Dendritic cell treated with granulocyte-macrophage colony-stimulating factor and Interleukin-4, amounts not matched to agents 40 ng/mL and 50 ng/mL, for 4 days (primary cell): ENCODE measurements at regions not wholly inside any gene's neighbourhood (a gene's known extent, or its start where the extent isn't known, plus 50 kb on each side); places are given as distances from the start of the nearest gene placed in this dataset.
"Not testable (repeated sequence)": the region's sequence is repeated elsewhere in the genome, so short reads cannot be mapped to it uniquely, and the experiment has no call there.

Source experiments
- H3K27ac Mint-ChIP-seq: one replicate; pipeline ENCODE4 v1.8.0; 2022; ENCODE audit warnings: mild to moderate bottlenecking, mixed read lengths
- H3K27me3 Mint-ChIP-seq: one replicate; pipeline ENCODE4 v1.8.0; 2022; ENCODE audit warnings: mild to moderate bottlenecking, mixed read lengths
- H3K36me3 Mint-ChIP-seq: one replicate; pipeline ENCODE4 v1.8.0; 2022; ENCODE audit warnings: low read depth, mixed read lengths
- H3K4me1 Mint-ChIP-seq: one replicate; pipeline ENCODE4 v1.8.0; 2022; ENCODE audit warnings: low read depth, mixed read lengths
- H3K4me3 Mint-ChIP-seq: one replicate; pipeline ENCODE4 v1.8.0; 2022; ENCODE audit warnings: mild to moderate bottlenecking, moderate library complexity, mixed read lengths
- H3K9me3 Mint-ChIP-seq: one replicate; pipeline ENCODE4 v1.8.0; 2022; ENCODE audit warnings: mixed read lengths
- intact Hi-C: fragments of 100-400 bp; cut with micrococcal nuclease; formaldehyde crosslinking; loops from one replicate; pipeline ENCODE4 v1.15.0; 2022

GRCh38 chr15:20357481-20358065 is 184.0 kb downstream of the GOLGA6L6 start:
- H3K4me3 Mint-ChIP-seq, result no peak overlapping the region
- no peaks in the 10 kb centered on the region for H3K9me3 Mint-ChIP-seq
- H3K27ac Mint-ChIP-seq, result no peak overlapping the region
- H3K4me1 Mint-ChIP-seq, result peaks cover 5% of the 10 kb centered on the region
- intact Hi-C loops, result no loop called here
- no peaks in the 10 kb centered on the region for H3K36me3 Mint-ChIP-seq
- H3K27me3 Mint-ChIP-seq, result no peaks in the 10 kb centered on the region

GRCh38 chr15:20356911-20357480 is 184.6 kb downstream of the GOLGA6L6 start:
- no peak overlapping the region for H3K4me3 Mint-ChIP-seq
- intact Hi-C loops, result no loop called here
- peaks cover 5% of the 10 kb centered on the region for H3K4me1 Mint-ChIP-seq
- H3K36me3 Mint-ChIP-seq, result no peaks in the 10 kb centered on the region
- H3K27me3 Mint-ChIP-seq, result no peaks in the 10 kb centered on the region
- H3K27ac Mint-ChIP-seq, result no peak overlapping the region
- no peaks in the 10 kb centered on the region for H3K9me3 Mint-ChIP-seq

GRCh38 chr15:20356444-20356910 is 185.1 kb downstream of the GOLGA6L6 start:
- Mint-ChIP-seq H3K4me3 (no peak overlapping the region), H3K36me3 (no peaks in the 10 kb centered on the region), H3K4me1 (peaks cover 5% of the 10 kb centered on the region), H3K9me3 (no peaks in the 10 kb centered on the region), H3K27me3 (no peaks in the 10 kb centered on the region), H3K27ac (no peak overlapping the region)
- intact Hi-C loops, result no loop called here

GRCh38 chr15:20355256-20355868 is 186.2 kb downstream of the GOLGA6L6 start:
- Mint-ChIP-seq H3K4me1 (peaks cover 5% of the 10 kb centered on the region), H3K27ac (no peak overlapping the region), H3K4me3 (no peak overlapping the region), H3K36me3 (no peaks in the 10 kb centered on the region), H3K9me3 (no peaks in the 10 kb centered on the region), H3K27me3 (no peaks in the 10 kb centered on the region)
- intact Hi-C loops, result no loop called here

GRCh38 chr15:20354884-20355223 is 186.7 kb downstream of the GOLGA6L6 start:
- intact Hi-C loops, H3K4me3 Mint-ChIP-seq, H3K4me1 Mint-ChIP-seq, H3K9me3 Mint-ChIP-seq, H3K27me3 Mint-ChIP-seq, H3K27ac Mint-ChIP-seq, H3K36me3 Mint-ChIP-seq: not testable (repeated sequence)

- H3K27me3 Mint-ChIP-seq, result no peaks in the 10 kb centered on the region
- no peaks in the 10 kb centered on the region for H3K36me3 Mint-ChIP-seq
- no peaks in the 10 kb centered on the region for H3K9me3 Mint-ChIP-seq
- intact Hi-C loops, result no loop called here
- no peak overlapping the region for H3K27ac Mint-ChIP-seq
- no peak overlapping the region for H3K4me3 Mint-ChIP-seq
- H3K4me1 Mint-ChIP-seq, result peaks cover 5% of the 10 kb centered on the region
Measured at GRCh38 chr15:20353966-20354883, 187.4 kb downstream of the GOLGA6L6 start.

- intact Hi-C loops, result no loop called here
- no peak overlapping the region for H3K27ac Mint-ChIP-seq
- no peaks in the 10 kb centered on the region for H3K36me3 Mint-ChIP-seq
- H3K27me3 Mint-ChIP-seq, result no peaks in the 10 kb centered on the region
- no peak overlapping the region for H3K4me3 Mint-ChIP-seq
- H3K4me1 Mint-ChIP-seq, result peaks cover 5% of the 10 kb centered on the region
- H3K9me3 Mint-ChIP-seq, result no peaks in the 10 kb centered on the region
Measured at GRCh38 chr15:20352241-20353200, 189.1 kb downstream of the GOLGA6L6 start.

GRCh38 chr15:20351448-20351971 is 190.1 kb downstream of the GOLGA6L6 start:
- H3K36me3 Mint-ChIP-seq, result no peaks in the 10 kb centered on the region
- peaks cover 3% of the 10 kb centered on the region for H3K4me1 Mint-ChIP-seq
- no peaks in the 10 kb centered on the region for H3K27me3 Mint-ChIP-seq
- H3K27ac Mint-ChIP-seq, result no peak overlapping the region
- no peak overlapping the region for H3K4me3 Mint-ChIP-seq
- intact Hi-C loops, result no loop called here
- no peaks in the 10 kb centered on the region for H3K9me3 Mint-ChIP-seq

- Mint-ChIP-seq H3K27ac (no peak overlapping the region), H3K9me3 (no peaks in the 10 kb centered on the region), H3K4me1 (no peaks in the 10 kb centered on the region), H3K36me3 (no peaks in the 10 kb centered on the region), H3K4me3 (no peak overlapping the region), H3K27me3 (no peaks in the 10 kb centered on the region)
- intact Hi-C loops, result no loop called here
Measured at GRCh38 chr15:20349774-20350498, 191.7 kb downstream of the GOLGA6L6 start.

- intact Hi-C loops, result no loop called here
- Mint-ChIP-seq H3K9me3 (no peaks in the 10 kb centered on the region), H3K4me1 (no peaks in the 10 kb centered on the region), H3K27ac (no peak overlapping the region), H3K27me3 (no peaks in the 10 kb centered on the region), H3K36me3 (no peaks in the 10 kb centered on the region), H3K4me3 (no peak overlapping the region)
Measured at GRCh38 chr15:20348900-20349773, 192.5 kb downstream of the GOLGA6L6 start.

- H3K4me1 Mint-ChIP-seq, result no peaks in the 10 kb centered on the region
Measured at GRCh38 chr15:20348291-20348899, 193.2 kb downstream of the GOLGA6L6 start.

More at GRCh38 chr15:20348291-20348899, 193.2 kb downstream of the GOLGA6L6 start:
- Mint-ChIP-seq H3K27ac (no peak overlapping the region), H3K4me3 (no peak overlapping the region), H3K9me3 (no peaks in the 10 kb centered on the region), H3K36me3 (no peaks in the 10 kb centered on the region), H3K27me3 (no peaks in the 10 kb centered on the region)
- intact Hi-C loops, result no loop called here
